Lung (tissue), 11 donors: ENCODE measurements at regions not wholly inside any gene's neighbourhood (a gene's known extent, or its start where the extent isn't known, plus 50 kb on each side); places are given as distances from the start of the nearest gene placed in this dataset.

Experiments
- ATAC-seq: fragments of 200-7000 bp; cut with Tn5 transposase; one replicate; pipeline ENCODE4 v1.9.1; 2020; ENCODE audit warnings: moderate number of reproducible peaks; ENCODE audit not compliant: insufficient read depth, low FRiP score
- DNase-seq, 3 donors: peaks; one replicate each; pipeline ENCODE4 v3.0.0-alpha.2; 2013 to 2017
- H3K27ac ChIP-seq, 2 donors: one replicate each; pipeline ENCODE4 v1.5.1; 2013; ENCODE audit warnings: mild to moderate bottlenecking in 2 of 2, moderate library complexity in 2 of 2, control low read depth in 1 of 2, inconsistent platforms in 1 of 2, low read depth in 1 of 2, low read length in 1 of 2
- H3K27me3 ChIP-seq, 3 donors: one replicate each; pipeline ENCODE4 v1.5.1; 2013; ENCODE audit warnings: low read length in 2 of 3; ENCODE audit not compliant: control insufficient read depth in 3 of 3, insufficient read depth in 3 of 3
- H3K36me3 ChIP-seq, 4 donors: one replicate each; pipeline ENCODE4 v1.5.1; 2013; ENCODE audit warnings: low read length in 4 of 4, mild to moderate bottlenecking in 1 of 4, moderate library complexity in 1 of 4; ENCODE audit not compliant: control insufficient read depth in 4 of 4, insufficient read depth in 4 of 4
- H3K4me1 ChIP-seq, 5 donors: one replicate each; pipeline ENCODE4 v1.5.1; 2013; ENCODE audit warnings: low read length in 5 of 5, mild to moderate bottlenecking in 2 of 5, moderate library complexity in 1 of 5; ENCODE audit not compliant: control insufficient read depth in 5 of 5, insufficient read depth in 5 of 5
- H3K4me3 ChIP-seq: one replicate; pipeline ENCODE4 v1.5.1; 2013; ENCODE audit warnings: mild to moderate bottlenecking, control low read depth, moderate library complexity
- H3K9ac ChIP-seq, 2 donors: one replicate each; pipeline ENCODE4 v1.5.1; 2013; ENCODE audit warnings: low read length in 2 of 2, control low read depth in 1 of 2; ENCODE audit not compliant: insufficient read depth in 1 of 2
- H3K9me3 ChIP-seq, 4 donors: one replicate each; pipeline ENCODE4 v1.5.1; 2013; ENCODE audit warnings: low read length in 3 of 4, mild to moderate bottlenecking in 1 of 4, moderate library complexity in 1 of 4; ENCODE audit not compliant: control insufficient read depth in 4 of 4, insufficient read depth in 3 of 4
- WGBS, 2 donors: extraction: QIAGEN DNeasy Blood & Tissue Kit; methylation state at CpG; one replicate each; pipeline ENCODE4 v1.1.7; 2013; 5-methylcytosine and 5-hydroxymethylcytosine counted together
- TF ChIP-seq, protein P1 (sequence below): IDR thresholded peaks from 2 replicates; pipeline ENCODE4 v1.5.1; 2012; ENCODE audit warnings: mild to moderate bottlenecking; ENCODE audit errors: control extremely low read depth, extremely low read depth
- donor health status: control.
- donor health status: control.
- donor health status: Bipolar disorder and iron deficiency.
- donor health status: healthy.
- donor health status: DM: yes; HTN: yes; CAD: no.

DNA sequence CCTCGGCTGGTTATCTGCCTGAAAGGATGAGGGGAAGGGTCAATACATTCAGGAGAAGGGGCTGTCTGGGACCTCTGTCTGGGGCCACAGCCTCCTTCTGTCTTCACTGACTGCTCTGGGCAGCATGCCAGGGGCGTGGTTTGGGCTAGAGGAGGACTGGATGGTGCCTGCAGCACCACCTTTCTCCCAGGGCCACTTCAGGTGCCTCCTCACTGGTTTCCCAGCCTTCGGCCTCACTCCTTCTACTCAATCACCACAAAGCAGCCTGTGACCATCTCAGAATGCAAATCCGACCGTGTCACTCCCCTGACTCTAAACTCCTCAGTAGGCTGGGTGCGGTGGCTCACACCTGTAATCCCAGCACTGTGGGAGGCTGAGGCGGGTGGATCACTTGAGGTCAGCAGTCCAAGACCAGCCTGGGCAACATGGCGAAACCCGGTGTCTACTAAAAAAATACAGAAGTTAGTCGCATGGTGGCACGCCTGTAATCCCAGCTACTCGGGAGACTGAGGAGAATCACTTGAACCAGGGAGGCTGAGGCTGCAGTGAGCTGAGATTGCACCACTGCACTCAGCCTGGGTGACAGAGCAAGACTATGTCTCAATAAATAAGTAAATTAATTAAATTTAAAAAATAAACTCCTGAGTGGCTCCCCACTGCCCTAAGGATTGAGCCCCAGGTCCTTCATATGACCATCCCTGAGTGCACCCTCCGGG is 50.1 kb upstream of the ECE1 start:
- H3K36me3 ChIP-seq = no peaks in the 10 kb centered on the region
- peak overlapping the region in 1 of 2 donors; percentile 4 for H3K27ac ChIP-seq
- H3K4me3 ChIP-seq = no peak overlapping the region
- no peaks in the 10 kb centered on the region for H3K27me3 ChIP-seq
- ATAC-seq (no peak), DNase-seq (no peak)
- H3K9ac ChIP-seq = no peak overlapping the region
- TF ChIP-seq, protein P1, sequence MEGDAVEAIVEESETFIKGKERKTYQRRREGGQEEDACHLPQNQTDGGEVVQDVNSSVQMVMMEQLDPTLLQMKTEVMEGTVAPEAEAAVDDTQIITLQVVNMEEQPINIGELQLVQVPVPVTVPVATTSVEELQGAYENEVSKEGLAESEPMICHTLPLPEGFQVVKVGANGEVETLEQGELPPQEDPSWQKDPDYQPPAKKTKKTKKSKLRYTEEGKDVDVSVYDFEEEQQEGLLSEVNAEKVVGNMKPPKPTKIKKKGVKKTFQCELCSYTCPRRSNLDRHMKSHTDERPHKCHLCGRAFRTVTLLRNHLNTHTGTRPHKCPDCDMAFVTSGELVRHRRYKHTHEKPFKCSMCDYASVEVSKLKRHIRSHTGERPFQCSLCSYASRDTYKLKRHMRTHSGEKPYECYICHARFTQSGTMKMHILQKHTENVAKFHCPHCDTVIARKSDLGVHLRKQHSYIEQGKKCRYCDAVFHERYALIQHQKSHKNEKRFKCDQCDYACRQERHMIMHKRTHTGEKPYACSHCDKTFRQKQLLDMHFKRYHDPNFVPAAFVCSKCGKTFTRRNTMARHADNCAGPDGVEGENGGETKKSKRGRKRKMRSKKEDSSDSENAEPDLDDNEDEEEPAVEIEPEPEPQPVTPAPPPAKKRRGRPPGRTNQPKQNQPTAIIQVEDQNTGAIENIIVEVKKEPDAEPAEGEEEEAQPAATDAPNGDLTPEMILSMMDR = no peak
- H3K4me1 ChIP-seq = peaks cover 14 to 72% (median 38%) of the 10 kb centered on the region in 5 donors
- no peaks in the 10 kb centered on the region for H3K9me3 ChIP-seq
- WGBS, 2 donors = 67 to 73% methylated on average over 13 of the region's 13 CpGs
